Spinal cord (tissue), 9 donors: ENCODE measurements at regions not wholly inside any gene's neighbourhood (a gene's known extent, or its start where the extent isn't known, plus 50 kb on each side); places are given as distances from the start of the nearest gene placed in this dataset.
"Not testable (repeated sequence)": the region's sequence is repeated elsewhere in the genome, so short reads cannot be mapped to it uniquely, and the experiment has no call there.

Experiments used
- DNase-seq, 6 donors: peaks; one replicate each; pipeline versions ENCODE4 v3.0.0 to v3.0.0-alpha.2; 2013 to 2015; ENCODE audit warnings: low spot score in 6 of 6, low read depth in 4 of 6
- H3K27ac ChIP-seq: one replicate; pipeline ENCODE4 v1.5.1; 2013; ENCODE audit warnings: low read depth, low read length, control low read depth
- H3K27me3 ChIP-seq: one replicate; pipeline ENCODE4 v1.6.1; 2013; ENCODE audit warnings: low read length; ENCODE audit not compliant: control insufficient read depth, insufficient read depth
- H3K36me3 ChIP-seq: one replicate; pipeline ENCODE4 v1.6.1; 2013; ENCODE audit warnings: low read length; ENCODE audit not compliant: control insufficient read depth, insufficient read depth
- H3K4me1 ChIP-seq: one replicate; pipeline ENCODE4 v1.6.1; 2013; ENCODE audit warnings: low read length; ENCODE audit not compliant: control insufficient read depth, insufficient read depth
- H3K4me3 ChIP-seq: one replicate; pipeline ENCODE4 v1.5.1; 2013; ENCODE audit warnings: low read depth, low read length, control low read depth
- H3K9me3 ChIP-seq: one replicate; pipeline ENCODE4 v1.6.1; 2013; ENCODE audit warnings: low read length; ENCODE audit not compliant: control insufficient read depth, insufficient read depth
- WGBS: methylation state at CpG from one replicate; pipeline ENCODE4 v1.1.5; 2013; ENCODE audit warnings: missing lambda C conversion rate; ENCODE audit not compliant: insufficient coverage; 5-methylcytosine and 5-hydroxymethylcytosine counted together
- donor health status: healthy.

DNA sequence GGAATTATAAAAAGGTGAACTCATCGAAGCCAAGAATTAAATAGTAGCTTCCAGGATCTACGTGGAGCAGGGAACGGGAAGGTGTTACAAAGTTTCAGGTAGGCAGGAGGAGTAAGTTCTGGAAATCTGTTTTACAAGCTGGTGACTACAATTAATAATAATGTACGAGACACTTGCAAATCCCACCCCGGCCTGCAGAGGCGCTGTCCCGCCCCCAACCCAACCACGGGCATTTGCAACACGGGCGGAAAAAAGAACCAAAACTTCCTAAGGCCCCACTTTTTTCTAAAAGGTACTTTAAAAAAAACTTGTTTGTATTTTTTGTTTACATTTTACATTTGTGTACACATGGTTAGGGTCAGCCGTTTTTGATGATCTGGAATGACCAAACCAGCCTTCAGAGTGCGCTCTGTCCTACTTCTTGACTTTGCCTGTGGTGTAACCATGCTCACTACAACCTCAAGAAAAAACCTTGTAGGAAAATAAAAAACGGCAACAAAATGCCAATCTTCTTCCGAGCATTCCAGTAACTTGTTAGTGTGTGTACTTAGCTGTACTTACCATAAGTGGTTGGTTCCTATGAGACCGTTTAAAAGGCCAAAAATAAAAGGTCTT, 449.6 kb upstream of the B3GAT1 start:
- no peaks in the 10 kb centered on the region for H3K9me3 ChIP-seq
- H3K4me3 ChIP-seq: no peak overlapping the region
- peaks cover 15% of the 10 kb centered on the region for H3K4me1 ChIP-seq
- H3K27me3 ChIP-seq: no peaks in the 10 kb centered on the region
- no CpG with 5 or more reads among the region's 15 CpGs for WGBS
- DNase-seq: no peak
- H3K36me3 ChIP-seq: no peaks in the 10 kb centered on the region
- no peak overlapping the region for H3K27ac ChIP-seq

DNA sequence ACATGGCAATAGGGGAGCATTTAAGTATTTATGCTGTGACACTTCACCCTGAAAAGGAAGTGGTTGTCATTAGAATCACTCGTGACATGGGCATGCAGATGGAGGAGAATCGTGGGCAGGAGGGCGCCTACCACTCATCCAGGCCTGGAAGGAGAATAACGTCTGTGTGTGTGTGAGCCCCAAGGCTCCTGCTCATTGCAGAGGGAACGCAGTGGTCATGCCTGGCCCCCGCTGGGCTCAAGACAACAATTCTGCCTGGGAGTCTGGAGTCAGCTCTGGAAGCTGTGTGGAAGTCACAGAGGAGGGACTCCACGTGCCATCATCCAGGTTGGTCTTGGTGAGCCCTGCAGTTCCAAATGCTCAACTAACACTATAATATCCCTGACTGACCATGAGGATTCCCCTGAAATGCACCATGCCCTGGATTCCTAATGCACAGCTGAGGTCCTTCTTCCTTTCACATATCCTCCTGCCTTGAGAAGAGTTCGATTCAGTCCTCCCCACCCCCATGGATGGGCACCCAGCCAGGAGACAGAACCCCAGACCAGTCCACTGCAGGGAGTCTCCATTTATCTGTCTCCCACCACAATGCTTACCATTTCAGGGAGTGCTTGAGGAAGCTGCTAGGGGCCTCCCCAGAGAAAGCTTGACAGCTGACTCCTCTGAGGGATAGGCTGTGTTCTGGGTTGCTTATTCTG, 446.9 kb upstream of the B3GAT1 start:
- H3K27ac ChIP-seq: no peak overlapping the region
- no peak overlapping the region for H3K4me3 ChIP-seq
- H3K36me3 ChIP-seq: no peaks in the 10 kb centered on the region
- no peaks in the 10 kb centered on the region for H3K27me3 ChIP-seq
- DNase-seq: no peak
- no peaks in the 10 kb centered on the region for H3K9me3 ChIP-seq
- no peaks in the 10 kb centered on the region for H3K4me1 ChIP-seq
- WGBS: 84% methylated on average over 8 of the region's 8 CpGs

DNA sequence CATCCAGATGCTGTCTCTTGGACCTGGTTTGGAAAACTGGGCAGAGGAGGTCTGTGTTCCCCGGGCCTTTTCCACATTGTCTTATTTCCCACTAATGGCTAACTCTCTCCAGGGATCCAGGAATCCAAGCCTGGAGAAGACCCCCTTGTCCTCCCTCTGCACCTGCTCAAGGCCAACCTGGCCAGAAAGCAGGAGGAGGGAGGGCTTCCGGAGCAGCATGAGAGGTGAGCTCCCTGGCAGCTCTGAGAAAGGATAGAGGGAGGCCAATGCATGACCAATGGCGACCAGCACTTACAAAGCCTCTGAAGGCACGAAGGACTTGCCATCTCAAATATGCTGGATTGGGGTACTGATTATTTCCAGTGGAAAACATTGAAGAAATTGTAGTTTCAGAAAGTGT, 445.0 kb upstream of the B3GAT1 start:
- no peaks in the 10 kb centered on the region for H3K4me1 ChIP-seq
- no peak for DNase-seq
- H3K27ac ChIP-seq: no peak overlapping the region
- no peaks in the 10 kb centered on the region for H3K27me3 ChIP-seq
- H3K4me3 ChIP-seq: no peak overlapping the region
- WGBS: 93% methylated on average over 3 of the region's 4 CpGs
- no peaks in the 10 kb centered on the region for H3K36me3 ChIP-seq
- no peaks in the 10 kb centered on the region for H3K9me3 ChIP-seq

DNA sequence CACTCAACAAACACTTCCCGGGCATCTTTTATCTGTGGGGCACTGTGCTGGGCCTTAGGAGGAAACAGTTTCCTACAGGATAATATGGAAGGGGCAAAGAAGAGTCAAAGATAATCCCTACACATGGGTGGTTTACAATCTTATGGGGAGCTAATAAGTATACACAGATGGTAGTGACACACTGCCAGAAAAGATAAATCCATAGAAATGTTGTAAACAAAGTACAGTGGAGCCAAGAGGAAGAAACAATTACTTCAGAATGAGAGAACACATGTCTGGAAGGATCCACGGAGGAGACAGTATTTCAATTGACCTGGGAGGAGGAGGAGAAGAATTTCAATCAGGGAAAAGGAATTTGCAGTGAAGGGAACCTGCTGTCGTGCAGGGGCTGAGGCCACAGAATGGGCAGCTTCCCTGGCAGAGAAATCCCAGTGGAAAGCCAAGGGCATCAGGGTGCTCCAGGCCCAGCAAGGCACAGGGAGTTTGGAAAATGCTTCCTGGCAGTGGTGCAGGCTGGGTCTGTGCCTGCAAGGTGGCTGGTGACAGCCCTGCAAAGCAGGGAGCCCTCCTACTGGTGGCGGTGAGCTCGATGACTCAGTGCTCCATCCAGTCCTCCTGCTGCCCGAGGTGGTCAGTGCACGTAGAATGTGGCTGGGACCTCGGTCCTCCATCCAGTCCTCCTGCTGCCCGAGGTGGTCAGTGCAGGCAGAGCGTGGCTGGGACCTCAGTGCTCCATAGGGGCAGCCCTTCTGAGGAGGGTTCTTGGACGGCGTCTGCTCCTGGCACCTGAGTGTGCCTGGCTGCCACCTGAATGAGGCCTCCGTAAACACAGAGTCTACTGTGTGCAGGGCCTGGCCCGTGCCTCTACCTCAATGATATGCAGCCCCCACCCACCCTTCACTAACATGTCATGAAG, 444.3 kb upstream of the B3GAT1 start:
- H3K9me3 ChIP-seq: no peaks in the 10 kb centered on the region
- no peaks in the 10 kb centered on the region for H3K4me1 ChIP-seq
- no peaks in the 10 kb centered on the region for H3K27me3 ChIP-seq
- WGBS: 73% methylated on average over 13 of the region's 14 CpGs
- peak in 1 of 6 donors; percentile 56 for DNase-seq
- no peaks in the 10 kb centered on the region for H3K36me3 ChIP-seq
- no peak overlapping the region for H3K4me3 ChIP-seq
- no peak overlapping the region for H3K27ac ChIP-seq

DNA sequence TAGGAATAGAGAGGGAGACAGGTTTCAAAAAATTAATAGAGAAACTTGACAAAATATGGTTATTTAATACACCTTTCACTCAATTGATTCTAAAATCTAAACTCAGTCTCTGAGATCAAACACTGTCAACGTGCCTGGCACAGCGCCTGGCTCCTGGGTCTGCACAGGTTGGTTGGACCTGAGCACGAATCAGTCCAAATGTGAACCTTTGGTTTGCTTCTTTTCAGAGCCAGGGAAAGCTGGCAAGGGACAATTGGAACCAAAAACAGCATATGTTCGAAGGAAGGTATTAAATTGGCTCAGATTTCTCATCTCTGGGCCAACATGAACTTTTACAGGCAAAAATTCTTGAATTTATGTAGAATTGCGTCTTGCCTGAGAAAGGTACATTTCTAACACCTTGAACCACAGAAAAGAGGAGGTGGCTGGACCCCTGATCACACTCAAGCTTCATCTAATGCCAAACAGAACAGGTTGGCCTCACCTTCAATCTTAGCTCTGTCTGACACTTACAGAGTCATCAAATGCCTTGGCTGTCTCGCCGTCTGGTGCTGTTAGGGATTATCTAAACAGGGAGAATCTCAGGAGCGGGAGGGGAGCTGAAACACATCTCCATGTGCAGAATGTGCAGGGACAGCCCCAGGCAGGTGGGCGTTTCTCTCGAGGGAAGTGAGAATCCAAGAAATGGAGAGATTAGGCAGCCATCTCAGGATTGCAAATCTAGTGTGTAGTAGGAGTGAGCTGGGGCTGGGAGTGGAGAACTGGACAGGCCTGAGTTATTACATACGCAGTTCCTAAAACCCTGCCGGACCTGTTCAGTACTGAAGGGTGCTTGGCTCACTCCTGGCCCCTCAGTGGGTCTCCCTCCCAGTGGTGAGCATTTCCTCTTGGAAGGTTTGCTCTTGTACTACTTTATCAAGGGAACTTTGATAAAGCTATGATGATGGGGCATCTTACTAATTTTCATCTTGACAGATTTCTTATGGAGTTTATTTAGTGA, 442.2 kb upstream of the B3GAT1 start:
- H3K27me3 ChIP-seq: no peaks in the 10 kb centered on the region
- WGBS: 86% methylated on average over 10 of the region's 12 CpGs
- no peak overlapping the region for H3K27ac ChIP-seq
- H3K4me3 ChIP-seq: no peak overlapping the region
- H3K9me3 ChIP-seq: no peaks in the 10 kb centered on the region
- no peaks in the 10 kb centered on the region for H3K36me3 ChIP-seq
- peak in 1 of 6 donors; percentile 85 for DNase-seq
- no peaks in the 10 kb centered on the region for H3K4me1 ChIP-seq

DNA sequence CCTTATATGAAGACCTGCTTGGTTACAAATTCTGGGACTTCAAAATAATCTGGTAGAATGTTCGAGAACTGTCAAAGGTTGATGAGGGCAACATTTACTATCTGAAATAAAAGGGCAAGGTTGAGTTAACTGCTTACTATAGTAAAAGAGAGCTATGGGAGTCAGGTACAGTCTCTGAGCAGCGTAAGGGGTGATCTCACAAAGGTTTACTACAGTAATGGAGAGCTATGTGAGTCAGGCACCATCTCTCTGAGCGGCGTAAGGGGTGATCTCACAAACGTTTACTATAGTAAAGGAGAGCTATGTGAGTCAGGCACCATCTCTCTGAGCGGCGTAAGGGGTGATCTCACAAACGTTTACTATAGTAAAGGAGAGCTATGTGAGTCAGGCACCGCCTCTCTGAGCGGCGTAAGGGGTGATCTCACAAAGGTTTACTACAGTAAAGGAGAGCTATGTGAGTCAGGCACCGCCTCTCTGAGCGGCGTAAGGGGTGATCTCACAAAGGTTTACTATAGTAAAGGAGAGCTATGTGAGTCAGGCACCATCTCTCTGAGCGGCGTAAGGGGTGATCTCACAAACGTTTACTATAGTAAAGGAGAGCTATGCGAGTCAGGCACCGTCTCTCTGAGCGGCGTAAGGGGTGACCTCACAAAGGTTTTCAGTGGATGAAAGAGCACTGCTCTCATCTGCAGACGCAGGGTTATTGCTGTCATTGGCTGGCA, 439.6 kb upstream of the B3GAT1 start:
- not testable (repeated sequence) for DNase-seq, H3K4me3 ChIP-seq, H3K27ac ChIP-seq, H3K27me3 ChIP-seq, H3K9me3 ChIP-seq, H3K36me3 ChIP-seq, H3K4me1 ChIP-seq
- 81% methylated on average over 11 of the region's 22 CpGs for WGBS

DNA sequence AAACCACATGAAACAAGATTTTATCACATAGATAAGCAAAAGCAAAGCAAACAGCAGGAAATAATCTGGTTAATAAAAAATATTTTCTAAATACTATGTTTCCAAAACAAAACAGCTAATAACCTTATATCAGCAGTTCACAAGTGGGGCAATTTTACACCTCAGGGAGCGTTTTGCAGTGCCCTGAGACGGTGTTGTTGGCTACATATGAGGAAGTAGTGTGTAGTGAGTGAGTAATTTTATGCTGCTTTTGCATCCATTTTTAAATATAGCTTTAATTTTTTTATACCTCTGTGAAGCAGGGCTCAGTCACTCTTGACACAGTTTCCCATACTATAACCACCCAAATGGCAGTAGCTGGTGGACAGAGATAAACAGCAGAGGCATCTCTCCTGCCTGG, 438.5 kb upstream of the B3GAT1 start:
- H3K4me1 ChIP-seq: peaks cover 15% of the 10 kb centered on the region
- H3K9me3 ChIP-seq: no peaks in the 10 kb centered on the region
- H3K36me3 ChIP-seq: no peaks in the 10 kb centered on the region
- H3K4me3 ChIP-seq: no peak overlapping the region
- no peaks in the 10 kb centered on the region for H3K27me3 ChIP-seq
- no peak for DNase-seq
- no peak overlapping the region for H3K27ac ChIP-seq
- WGBS: no CpG with 5 or more reads among the region's 2 CpGs

DNA sequence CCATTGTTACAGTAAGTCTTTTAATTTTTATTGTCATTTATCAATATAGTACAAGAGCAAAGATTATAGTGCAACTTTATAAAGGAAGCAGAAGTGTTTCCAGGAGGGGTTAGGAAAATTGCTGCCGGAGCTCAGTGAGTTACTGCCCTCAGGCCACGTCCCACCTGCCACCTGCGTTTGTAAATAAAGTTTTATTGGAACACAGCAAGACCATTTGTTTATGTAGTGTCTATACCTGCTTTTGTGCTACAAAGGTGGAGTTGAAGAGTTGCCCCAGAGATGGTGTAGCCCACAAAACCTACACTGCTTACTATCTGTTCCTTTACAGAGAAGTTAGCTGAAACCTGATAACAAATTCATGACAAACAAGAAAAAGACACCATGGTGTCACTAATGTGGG, 437.8 kb upstream of the B3GAT1 start:
- Histone ChIP-seq H3K27me3 (no peaks in the 10 kb centered on the region), H3K27ac (no peak overlapping the region), H3K9me3 (no peaks in the 10 kb centered on the region), H3K4me1 (peaks cover 15% of the 10 kb centered on the region), H3K36me3 (no peaks in the 10 kb centered on the region), H3K4me3 (no peak overlapping the region)
- DNase-seq: no peak
- 100% methylated on average over 1 of the region's 3 CpGs for WGBS
